OCI-M1 (cell line): ENCODE measurements at regions not wholly inside any gene's neighbourhood (a gene's known extent, or its start where the extent isn't known, plus 50 kb on each side); places are given as distances from the start of the nearest gene placed in this dataset.
A peak's percentile ranks its signal among the peaks of the same experiment; 100 is the strongest.

ENCODE experiments used
- DNase-seq: peaks from one replicate; lab custom pipeline; 2025; lab: John Stamatoyannopoulos, UW

DNA sequence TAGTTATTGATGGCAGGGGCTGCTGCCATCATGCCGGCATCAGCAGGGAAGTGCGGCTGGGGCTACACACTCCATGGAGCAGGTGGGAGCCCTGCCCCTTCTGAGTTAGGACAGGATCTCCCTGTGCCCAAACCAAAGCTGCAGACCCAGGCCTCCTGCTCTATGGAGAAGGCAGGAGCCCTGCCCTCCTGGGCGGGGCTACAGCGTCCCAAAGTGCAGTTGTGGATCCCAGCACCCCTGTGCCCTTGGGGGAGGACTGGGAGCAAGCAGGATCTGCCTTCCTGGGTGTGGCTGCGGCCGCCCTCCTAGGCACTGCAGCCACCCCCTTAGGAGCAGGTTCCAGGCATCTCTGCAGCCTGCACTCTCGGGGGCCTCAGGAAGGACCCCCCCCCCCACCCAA lies 1392.4 kb upstream of the SLC39A10 start:
- DNase-seq = no peak

DNA sequence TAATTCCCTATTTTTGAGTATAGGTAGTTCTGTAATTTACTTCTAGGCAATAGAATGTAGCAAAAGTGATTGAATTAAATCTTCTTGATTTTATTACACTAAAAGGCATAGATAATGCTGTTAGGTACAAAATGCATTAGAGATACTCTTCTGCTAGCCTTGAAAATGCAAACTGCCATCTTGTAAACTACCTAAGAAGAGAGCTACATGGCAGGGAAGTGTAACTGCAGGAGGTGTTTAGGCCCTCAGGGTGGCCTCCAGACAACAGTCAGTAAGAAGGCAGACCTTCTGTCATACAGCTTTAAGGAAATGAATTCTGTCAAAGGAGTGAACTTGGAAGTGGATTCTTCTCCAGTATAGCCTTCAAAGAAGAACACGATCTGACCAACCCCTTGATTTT lies 1396.8 kb upstream of the SLC39A10 start:
- DNase-seq = peak; percentile 29

DNA sequence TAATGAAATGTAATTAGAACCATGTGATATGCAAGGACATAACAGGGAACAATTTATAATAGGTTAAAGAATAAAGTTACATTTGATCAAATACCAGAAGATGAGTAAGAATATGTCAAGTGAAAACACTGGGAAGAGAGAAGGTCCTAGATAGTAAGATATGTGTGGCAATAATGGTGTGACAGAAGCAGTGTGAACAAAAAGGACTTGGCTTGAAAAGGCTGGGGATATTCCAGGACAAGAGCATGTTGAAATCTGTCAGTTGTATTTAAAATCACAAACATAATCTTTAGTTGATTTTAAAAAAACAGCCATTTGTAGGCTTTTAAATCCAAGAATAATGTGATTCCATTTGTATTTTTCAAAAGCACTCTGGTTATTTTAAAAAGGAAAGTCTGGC lies 1399.9 kb upstream of the SLC39A10 start:
- no peak for DNase-seq

DNA sequence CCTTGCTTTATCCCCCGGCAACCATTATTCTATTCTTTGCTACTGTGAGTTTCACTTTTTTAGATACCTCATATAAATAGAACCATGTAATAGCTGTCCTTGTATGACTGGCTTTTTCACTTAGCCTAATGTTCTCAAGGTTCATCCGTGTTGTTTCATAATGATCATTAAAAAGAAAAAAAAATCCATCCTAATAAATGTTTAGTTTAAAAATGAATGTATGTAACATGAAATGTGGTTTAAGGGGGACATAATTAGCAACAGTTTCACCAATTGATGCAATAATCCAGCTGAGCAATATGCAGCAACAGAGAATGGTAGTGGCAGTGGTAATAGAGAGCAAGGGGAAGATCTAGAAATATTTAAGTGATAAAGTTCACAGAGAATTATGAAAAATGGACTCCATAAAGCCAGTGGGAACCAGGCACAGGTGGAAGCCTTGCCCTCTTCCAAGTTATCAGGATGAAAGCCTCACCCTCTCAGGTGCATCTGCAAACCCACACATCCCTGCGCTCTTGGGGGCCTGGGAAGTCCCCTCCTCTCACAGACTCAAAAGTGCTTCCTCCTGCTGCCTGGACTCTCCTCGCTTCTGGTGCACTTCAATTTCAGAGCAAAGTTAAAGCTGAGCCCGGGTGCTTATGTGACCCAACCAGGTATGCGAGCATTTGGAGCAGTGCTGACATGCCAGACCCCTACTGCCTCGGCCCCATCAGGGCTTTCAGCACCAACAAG lies 1403.3 kb upstream of the SLC39A10 start:
- DNase-seq = no peak

GRCh38 chr2:194252127-194252526 lies 1404.9 kb upstream of the SLC39A10 start:
- no peak for DNase-seq

DNA sequence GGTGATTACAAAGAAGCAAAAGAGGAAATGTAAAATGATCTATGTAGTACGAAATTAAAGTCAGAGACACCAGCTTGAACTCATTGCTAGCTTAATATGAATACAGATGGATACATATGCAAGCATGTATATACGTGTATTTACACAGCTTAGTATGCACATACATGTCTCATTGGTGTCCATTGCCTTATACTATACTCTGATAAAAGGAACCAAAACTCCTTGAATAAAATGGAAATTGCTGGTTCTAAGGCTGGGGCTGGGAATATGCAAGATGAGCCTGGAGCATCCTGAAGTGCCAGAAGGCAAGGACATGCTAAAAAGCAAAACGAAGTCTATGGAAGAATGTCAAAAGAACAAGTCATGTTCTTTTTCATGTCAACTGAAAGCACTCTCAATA lies 1424.4 kb upstream of the SLC39A10 start:
- no peak for DNase-seq

- no peak for DNase-seq
Measured at GRCh38 chr2:194223218-194223617, 1433.8 kb upstream of the SLC39A10 start.

DNA sequence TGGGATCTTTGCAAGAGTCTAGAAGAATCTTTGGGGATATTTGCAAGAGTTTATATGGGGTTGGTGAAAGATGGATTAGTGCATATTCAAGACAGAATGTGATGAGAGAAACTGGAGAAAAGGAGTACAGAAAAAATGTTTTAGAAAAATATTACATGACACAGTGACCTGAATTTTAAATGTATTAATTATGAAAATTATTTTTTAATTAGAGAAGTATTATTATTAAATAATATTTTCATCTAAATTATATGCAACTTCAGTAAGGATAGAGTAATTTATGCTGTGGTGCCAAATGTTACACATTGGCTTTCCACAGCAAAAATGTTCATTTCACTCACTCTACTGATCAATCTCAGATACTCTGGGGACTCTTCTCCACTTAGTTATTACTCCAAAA lies 1442.8 kb upstream of the SLC39A10 start:
- no peak for DNase-seq

- peak; percentile 83 for DNase-seq
Measured at GRCh38 chr2:194205568-194206227, 1451.3 kb upstream of the SLC39A10 start.

DNA sequence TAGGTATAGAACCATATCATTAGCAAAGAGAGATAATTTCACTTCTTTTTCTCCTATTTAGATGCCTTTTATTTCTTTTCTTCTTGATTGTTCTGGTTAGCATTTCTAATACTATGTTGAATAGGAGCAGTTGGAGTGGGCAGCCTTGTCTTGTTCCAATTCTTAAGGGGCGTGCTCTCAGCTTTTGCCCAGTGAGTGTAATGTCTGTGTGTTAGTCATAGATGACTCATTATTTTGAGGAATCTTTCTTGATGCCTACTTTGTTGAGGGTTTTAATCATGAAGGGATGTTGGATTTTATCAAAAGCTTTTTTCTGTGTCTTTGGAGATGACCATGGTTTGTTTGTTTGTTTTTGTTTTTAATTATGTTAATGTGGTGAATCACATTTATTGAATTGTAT lies 1453.1 kb upstream of the SLC39A10 start:
- DNase-seq = no peak

GRCh38 chr2:194182888-194183287 lies 1474.1 kb upstream of the SLC39A10 start:
- no peak for DNase-seq

- no peak for DNase-seq
Measured at GRCh38 chr2:194176134-194176533, 1480.9 kb upstream of the SLC39A10 start.

GRCh38 chr2:194166818-194167217 lies 1490.2 kb upstream of the SLC39A10 start:
- DNase-seq = peak; percentile 58

- DNase-seq = no peak
Measured at GRCh38 chr2:194155431-194155830, 1501.6 kb upstream of the SLC39A10 start.

DNA sequence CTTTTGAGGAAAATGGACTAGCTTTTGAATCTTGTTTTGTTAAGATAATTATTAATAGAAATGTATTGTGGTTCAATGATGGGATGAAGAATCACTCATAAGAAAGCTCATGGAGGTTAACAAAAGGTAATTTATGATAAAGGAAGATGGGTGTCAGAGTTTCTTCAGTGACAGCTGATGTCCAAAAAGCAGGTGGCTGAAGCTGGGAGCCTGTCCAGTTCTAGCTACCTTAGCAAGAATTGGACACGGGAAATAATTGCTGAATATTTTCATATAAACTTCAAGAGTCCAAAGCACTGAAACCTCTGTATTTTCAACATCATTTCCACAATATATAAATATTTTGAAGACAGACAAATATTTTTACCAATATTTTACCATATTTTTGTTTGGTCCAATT lies 1505.8 kb upstream of the SLC39A10 start:
- no peak for DNase-seq

- DNase-seq = no peak
Measured at GRCh38 chr2:194135463-194135862, 1521.6 kb upstream of the SLC39A10 start.

- DNase-seq = no peak
Measured at GRCh38 chr2:194128810-194129209, 1528.2 kb upstream of the SLC39A10 start.

GRCh38 chr2:194126418-194126817 lies 1530.6 kb upstream of the SLC39A10 start:
- DNase-seq = no peak

DNA sequence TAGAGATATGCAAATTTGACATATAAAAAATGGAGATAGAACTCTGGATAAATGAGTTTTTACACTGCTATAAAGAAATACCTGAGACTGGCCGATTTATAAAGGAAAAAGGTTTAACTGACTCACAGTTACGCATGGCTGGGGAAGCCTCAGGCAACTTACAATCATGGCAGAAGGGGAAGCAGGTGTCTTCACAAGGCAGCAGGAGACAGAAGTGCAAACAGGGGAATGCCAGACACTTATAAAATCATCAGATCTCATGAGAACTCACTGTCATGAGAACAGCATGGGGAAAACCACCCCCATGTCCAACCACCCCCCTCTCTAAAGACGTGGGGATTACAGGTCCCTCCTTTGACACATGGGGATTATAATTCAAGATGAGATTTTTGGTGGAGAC lies 1540.2 kb upstream of the SLC39A10 start:
- no peak for DNase-seq

DNA sequence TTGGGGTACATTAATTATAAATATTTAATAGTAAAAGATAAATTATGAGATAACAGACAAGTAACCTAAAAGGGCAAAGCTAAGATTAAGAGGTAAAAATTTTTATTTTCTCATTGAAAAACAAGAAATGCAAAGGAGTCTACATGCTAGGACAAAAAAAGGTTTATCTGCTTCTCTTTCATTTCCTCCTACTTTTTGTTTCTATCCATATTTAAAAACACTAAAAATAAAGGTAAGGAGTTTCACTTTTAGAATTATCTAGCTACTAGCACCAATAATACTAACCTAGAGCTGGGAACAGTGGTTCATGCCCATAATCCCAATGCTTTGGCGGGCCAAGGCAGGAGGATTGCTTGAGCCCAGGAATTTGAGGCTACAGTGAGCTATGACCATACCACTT lies 1551.7 kb upstream of the SLC39A10 start:
- no peak for DNase-seq

DNA sequence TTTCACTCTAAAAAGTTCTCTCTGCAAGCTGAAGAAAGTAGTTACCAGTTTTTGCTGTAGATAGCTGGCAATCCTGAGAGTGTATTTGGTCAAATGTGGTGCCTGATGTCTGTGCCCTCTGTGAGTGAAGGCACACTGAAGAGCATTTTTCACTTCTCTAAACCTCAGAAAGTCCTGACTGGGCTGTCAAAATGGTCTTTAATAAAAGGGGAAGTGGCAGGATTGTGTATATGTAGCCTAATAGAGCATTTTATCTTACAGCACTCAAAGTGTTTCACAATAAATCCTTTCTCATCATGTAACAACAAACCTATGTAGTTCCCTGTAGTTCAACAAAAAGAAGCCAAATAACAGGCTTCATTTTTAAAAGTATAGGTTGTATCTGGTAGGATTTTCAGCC lies 1552.3 kb upstream of the SLC39A10 start:
- peak; percentile 84 for DNase-seq

DNA sequence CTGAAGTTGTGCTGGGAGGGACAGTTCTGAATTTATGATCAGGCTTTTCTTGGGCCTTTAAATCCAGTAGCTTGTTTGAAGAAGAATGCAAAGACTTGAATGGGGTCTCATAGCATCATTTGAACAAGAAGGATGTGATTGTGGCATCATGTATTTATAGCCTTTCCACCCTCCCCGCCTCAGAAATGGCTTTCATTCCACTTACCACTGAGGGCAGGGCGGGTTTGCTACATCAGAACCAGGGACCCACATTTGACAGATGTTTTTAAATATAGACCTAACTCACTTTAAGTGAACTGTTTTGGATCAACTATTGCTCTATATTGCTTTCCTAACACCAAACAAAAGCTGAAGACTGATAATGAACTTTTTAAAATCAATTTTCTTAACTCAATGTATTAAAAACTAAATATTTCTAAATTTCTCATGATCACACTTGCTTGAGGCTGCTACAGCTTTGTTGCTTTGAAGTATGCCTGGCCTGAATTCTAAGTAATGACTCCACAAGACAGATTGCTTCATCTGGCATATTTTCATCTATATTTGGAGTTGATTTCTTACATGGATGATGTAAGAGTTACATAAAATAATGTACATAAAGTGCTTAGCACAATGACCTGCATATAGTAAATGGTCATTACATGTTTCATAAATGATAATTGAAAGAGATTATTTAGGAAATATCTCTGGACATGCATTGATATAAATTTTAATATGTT lies 1552.9 kb upstream of the SLC39A10 start:
- peak; percentile 38 for DNase-seq

DNA sequence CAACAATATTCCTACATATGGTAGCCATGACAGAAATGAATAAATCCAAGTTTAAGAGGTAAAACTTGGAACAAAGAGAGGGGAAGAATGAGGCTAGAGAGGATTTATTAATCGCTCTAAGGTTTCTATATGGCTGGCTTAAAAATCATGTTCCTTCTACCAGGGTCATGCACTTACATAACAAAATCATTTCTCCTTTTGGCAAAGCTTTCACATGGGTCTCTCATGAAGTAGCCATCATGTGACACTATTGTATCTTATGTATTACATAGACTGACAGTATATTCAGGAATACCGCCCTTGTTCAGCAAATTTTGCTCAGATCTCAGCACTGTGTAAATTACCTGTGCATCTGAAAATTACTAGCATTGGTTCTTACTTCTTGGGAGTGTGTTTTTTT lies 1554.5 kb upstream of the SLC39A10 start:
- no peak for DNase-seq
